ENCODE measurements at regions not wholly inside any gene's neighbourhood (a gene's known extent, or its start where the extent isn't known, plus 50 kb on each side); places are given as distances from the start of the nearest gene placed in this dataset.

DNA sequence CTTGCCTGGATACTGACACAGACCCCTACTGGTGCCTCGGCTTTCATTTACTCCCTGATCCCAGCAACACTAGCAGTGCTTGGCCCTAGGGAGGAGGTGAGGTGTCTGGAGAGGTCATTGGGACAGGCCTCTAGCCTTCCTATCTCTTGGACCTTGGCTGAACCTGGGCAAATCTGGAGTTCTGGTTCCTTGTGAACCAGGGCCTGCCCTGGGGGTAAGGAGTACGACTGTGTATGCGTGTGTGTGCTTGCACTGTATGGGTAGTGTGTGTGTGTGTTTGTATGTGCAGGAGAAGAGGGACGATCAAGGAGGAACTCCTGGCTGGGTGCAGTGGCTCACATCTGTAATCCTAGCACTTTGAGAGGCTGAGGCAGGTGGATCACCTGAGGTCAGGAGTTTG lies 252.7 kb upstream of the CSF3R start:
- Mint-ChIP-seq H3K9me3 (ENCODE audit: insufficient read depth) (no peaks in the 10 kb centered on the region), H3K27me3 (peaks cover 59% of the 10 kb centered on the region), H3K4me3 (no peak overlapping the region), H3K4me1 (no peaks in the 10 kb centered on the region), H3K27ac (no peak overlapping the region)
- intact Hi-C loops (cut with micrococcal nuclease) = no loop called here
- WGBS (ENCODE audit: insufficient coverage) = 77% methylated on average over 3 of the region's 4 CpGs
- no peak overlapping the region for H2AFZ ChIP-seq (ENCODE audit: insufficient read depth, low read depth, low read length, poor library complexity, severe bottlenecking)
- H3K36me3 ChIP-seq (replicated peaks in 1 of 2; ENCODE audit: control extremely low read depth in 1 of 2, control insufficient read depth in 1 of 2, extremely low read depth in 1 of 2, insufficient read depth in 2 of 2, low read length in 1 of 2) = no peaks in the 10 kb centered on the region
- CTCF ChIA-PET = no interaction called here
- POLR2A ChIA-PET = no interaction called here
- H3K27me3 ChIP-seq (replicated peaks in 1 of 4; ENCODE audit: control extremely low read depth in 1 of 4, control insufficient read depth in 3 of 4, insufficient read depth in 4 of 4, low read length in 3 of 4) = peaks cover 0 to 26% (median 0%) of the 10 kb centered on the region in 4 experiments
- ATAC-seq (ENCODE audit: low read depth) = no peak
- H3K79me2 ChIP-seq (ENCODE audit: control insufficient read depth, insufficient read depth, low read length) = no peaks in the 10 kb centered on the region
- no peak overlapping the region for H3K27ac ChIP-seq (ENCODE audit: low read length in 2 of 2)
- H3K9ac ChIP-seq (ENCODE audit: low read length) = no peak overlapping the region
- no peaks in the 10 kb centered on the region for H3K4me1 ChIP-seq (ENCODE audit: control insufficient read depth in 2 of 2, insufficient read depth in 2 of 2, low read length in 2 of 2)
- no peak overlapping the region for H3K4me2 ChIP-seq (replicated peaks; ENCODE audit: low read depth, low read length, poor library complexity, severe bottlenecking)
- H4K20me1 ChIP-seq (ENCODE audit: control insufficient read depth, insufficient read depth, low read length, poor library complexity, severe bottlenecking) = no peaks in the 10 kb centered on the region
- H3K4me3 ChIP-seq (ENCODE audit: control extremely low read depth in 1 of 5, extremely low read depth in 1 of 5, insufficient read depth in 1 of 5, low read depth in 2 of 5, low read length in 4 of 5) = no peak overlapping the region
- no peaks in the 10 kb centered on the region for H3K9me3 ChIP-seq (ENCODE audit: control extremely low read depth in 1 of 3, control insufficient read depth in 2 of 3, insufficient read depth in 1 of 3, low read length in 2 of 3)
- no peak for DNase-seq
- TF ChIP-seq EZH2 (IDR thresholded peaks at IDR 0.05; ENCODE audit: borderline replicate concordance, insufficient read depth, low read depth, low read length, poor library complexity, severe bottlenecking) = no peak
- TF ChIP-seq, protein P1, sequence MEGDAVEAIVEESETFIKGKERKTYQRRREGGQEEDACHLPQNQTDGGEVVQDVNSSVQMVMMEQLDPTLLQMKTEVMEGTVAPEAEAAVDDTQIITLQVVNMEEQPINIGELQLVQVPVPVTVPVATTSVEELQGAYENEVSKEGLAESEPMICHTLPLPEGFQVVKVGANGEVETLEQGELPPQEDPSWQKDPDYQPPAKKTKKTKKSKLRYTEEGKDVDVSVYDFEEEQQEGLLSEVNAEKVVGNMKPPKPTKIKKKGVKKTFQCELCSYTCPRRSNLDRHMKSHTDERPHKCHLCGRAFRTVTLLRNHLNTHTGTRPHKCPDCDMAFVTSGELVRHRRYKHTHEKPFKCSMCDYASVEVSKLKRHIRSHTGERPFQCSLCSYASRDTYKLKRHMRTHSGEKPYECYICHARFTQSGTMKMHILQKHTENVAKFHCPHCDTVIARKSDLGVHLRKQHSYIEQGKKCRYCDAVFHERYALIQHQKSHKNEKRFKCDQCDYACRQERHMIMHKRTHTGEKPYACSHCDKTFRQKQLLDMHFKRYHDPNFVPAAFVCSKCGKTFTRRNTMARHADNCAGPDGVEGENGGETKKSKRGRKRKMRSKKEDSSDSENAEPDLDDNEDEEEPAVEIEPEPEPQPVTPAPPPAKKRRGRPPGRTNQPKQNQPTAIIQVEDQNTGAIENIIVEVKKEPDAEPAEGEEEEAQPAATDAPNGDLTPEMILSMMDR (IDR thresholded peaks at IDR 0.05) = no peak

DNA sequence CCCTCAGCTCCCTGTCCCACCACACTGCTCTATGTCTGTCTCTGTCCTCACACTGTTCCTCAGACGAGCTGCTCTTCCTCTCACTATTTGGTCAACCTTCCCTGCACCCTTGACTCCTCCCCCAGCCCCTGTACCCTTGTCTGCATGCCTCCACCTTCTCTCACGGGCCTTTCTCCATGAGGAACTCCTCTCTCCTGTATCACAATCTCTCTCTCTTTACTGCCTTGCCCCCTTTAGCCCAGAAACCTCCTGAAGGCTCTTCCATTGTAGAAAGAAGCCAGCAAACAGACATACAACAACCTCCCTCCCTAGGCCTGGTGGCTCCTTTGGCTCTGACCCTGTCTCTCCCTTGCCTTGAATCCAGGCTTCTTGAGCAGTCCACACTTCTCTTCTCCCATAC lies 251.6 kb upstream of the CSF3R start:
- Histone ChIP-seq H3K27me3 (replicated peaks in 1 of 4; ENCODE audit: control extremely low read depth in 1 of 4, control insufficient read depth in 3 of 4, insufficient read depth in 4 of 4, low read length in 3 of 4) (peaks cover 0 to 26% (median 0%) of the 10 kb centered on the region in 4 experiments), H3K4me3 (ENCODE audit: control extremely low read depth in 1 of 5, extremely low read depth in 1 of 5, insufficient read depth in 1 of 5, low read depth in 2 of 5, low read length in 4 of 5) (no peak overlapping the region), H3K4me2 (replicated peaks; ENCODE audit: low read depth, low read length, poor library complexity, severe bottlenecking) (no peak overlapping the region), H3K4me1 (ENCODE audit: control insufficient read depth in 2 of 2, insufficient read depth in 2 of 2, low read length in 2 of 2) (no peaks in the 10 kb centered on the region), H2AFZ (ENCODE audit: insufficient read depth, low read depth, low read length, poor library complexity, severe bottlenecking) (no peak overlapping the region), H4K20me1 (ENCODE audit: control insufficient read depth, insufficient read depth, low read length, poor library complexity, severe bottlenecking) (no peaks in the 10 kb centered on the region), H3K9ac (ENCODE audit: low read length) (no peak overlapping the region), H3K79me2 (ENCODE audit: control insufficient read depth, insufficient read depth, low read length) (no peaks in the 10 kb centered on the region), H3K9me3 (ENCODE audit: control extremely low read depth in 1 of 3, control insufficient read depth in 2 of 3, insufficient read depth in 1 of 3, low read length in 2 of 3) (no peaks in the 10 kb centered on the region), H3K36me3 (replicated peaks in 1 of 2; ENCODE audit: control extremely low read depth in 1 of 2, control insufficient read depth in 1 of 2, extremely low read depth in 1 of 2, insufficient read depth in 2 of 2, low read length in 1 of 2) (no peaks in the 10 kb centered on the region), H3K27ac (ENCODE audit: low read length in 2 of 2) (no peak overlapping the region)
- Mint-ChIP-seq H3K27me3 (peaks cover 66% of the 10 kb centered on the region), H3K4me1 (no peaks in the 10 kb centered on the region), H3K9me3 (ENCODE audit: insufficient read depth) (no peaks in the 10 kb centered on the region), H3K4me3 (no peak overlapping the region), H3K27ac (no peak overlapping the region)
- ATAC-seq (ENCODE audit: low read depth) (no peak), DNase-seq (no peak)
- intact Hi-C loops (cut with micrococcal nuclease) = no loop called here
- TF ChIP-seq, protein P1 (IDR thresholded peaks at IDR 0.05) = no peak
- no peak for TF ChIP-seq EZH2 (IDR thresholded peaks at IDR 0.05; ENCODE audit: borderline replicate concordance, insufficient read depth, low read depth, low read length, poor library complexity, severe bottlenecking)
- CTCF ChIA-PET = no interaction called here
- POLR2A ChIA-PET = no interaction called here
- WGBS (ENCODE audit: insufficient coverage) = 48% methylated on average over 2 of the region's 2 CpGs

All from B cell (primary cell).